ENCODE measurements at regions not wholly inside any gene's neighbourhood (a gene's known extent, or its start where the extent isn't known, plus 50 kb on each side); places are given as distances from the start of the nearest gene placed in this dataset.

- H3K9me3 Mint-ChIP-seq = peaks cover 8% of the 10 kb centered on the region
- DNase-seq (ENCODE audit: low spot score in 2 of 2, unreplicated experiment in 2 of 2) = no peak
- H3K4me1 Mint-ChIP-seq = peaks cover 1% of the 10 kb centered on the region
- no peak overlapping the region for H3K4me3 Mint-ChIP-seq
- peaks cover 1% of the 10 kb centered on the region for H3K27me3 Mint-ChIP-seq (ENCODE audit: low read depth)
- H3K27ac Mint-ChIP-seq = no peak overlapping the region
- no peaks in the 10 kb centered on the region for H3K36me3 Mint-ChIP-seq
- no peak for TF ChIP-seq CTCF (IDR thresholded peaks at IDR 0.05; ENCODE audit: unreplicated experiment)
These were observed 437.6 kb downstream of the TTLL7 start for GRCh38 chr1:83561346-83561745.

- Mint-ChIP-seq H3K27ac (no peak overlapping the region), H3K4me3 (no peak overlapping the region)
These were observed 439.6 kb downstream of the TTLL7 start for GRCh38 chr1:83559129-83559840.

GRCh38 chr1:83555871-83556270 lies 443.1 kb downstream of the TTLL7 start:
- H3K9me3 Mint-ChIP-seq = peaks cover 7% of the 10 kb centered on the region
- H3K4me3 Mint-ChIP-seq = no peak overlapping the region
- no peaks in the 10 kb centered on the region for H3K36me3 Mint-ChIP-seq
- DNase-seq (ENCODE audit: low spot score in 2 of 2, unreplicated experiment in 2 of 2) = no peak
- H3K4me1 Mint-ChIP-seq = peaks cover 8% of the 10 kb centered on the region
- no peak for TF ChIP-seq CTCF (IDR thresholded peaks at IDR 0.05; ENCODE audit: unreplicated experiment)
- H3K27me3 Mint-ChIP-seq (ENCODE audit: low read depth) = peaks cover 1% of the 10 kb centered on the region
- H3K27ac Mint-ChIP-seq = peak overlapping the region; percentile 27

More at GRCh38 chr1:83559129-83559840, 439.6 kb downstream of the TTLL7 start:
- H3K4me1 Mint-ChIP-seq = peaks cover 8% of the 10 kb centered on the region
- DNase-seq (ENCODE audit: low spot score in 2 of 2, unreplicated experiment in 2 of 2) = no peak
- peaks cover 8% of the 10 kb centered on the region for H3K9me3 Mint-ChIP-seq
- no peak for TF ChIP-seq CTCF (IDR thresholded peaks at IDR 0.05; ENCODE audit: unreplicated experiment)
- H3K36me3 Mint-ChIP-seq = no peaks in the 10 kb centered on the region
- peaks cover 1% of the 10 kb centered on the region for H3K27me3 Mint-ChIP-seq (ENCODE audit: low read depth)

GRCh38 chr1:83554174-83554573 lies 444.8 kb downstream of the TTLL7 start:
- DNase-seq (ENCODE audit: low spot score in 2 of 2, unreplicated experiment in 2 of 2) = no peak
- Mint-ChIP-seq H3K9me3 (peaks cover 10% of the 10 kb centered on the region), H3K27me3 (ENCODE audit: low read depth) (peaks cover 1% of the 10 kb centered on the region), H3K36me3 (no peaks in the 10 kb centered on the region), H3K4me1 (peaks cover 8% of the 10 kb centered on the region), H3K27ac (no peak overlapping the region), H3K4me3 (no peak overlapping the region)
- TF ChIP-seq CTCF (IDR thresholded peaks at IDR 0.05; ENCODE audit: unreplicated experiment) = no peak

GRCh38 chr1:83552820-83553219 lies 446.1 kb downstream of the TTLL7 start:
- Mint-ChIP-seq H3K36me3 (no peaks in the 10 kb centered on the region), H3K4me3 (no peak overlapping the region), H3K4me1 (peaks cover 8% of the 10 kb centered on the region), H3K27ac (no peak overlapping the region), H3K9me3 (peaks cover 6% of the 10 kb centered on the region), H3K27me3 (ENCODE audit: low read depth) (no peaks in the 10 kb centered on the region)
- TF ChIP-seq CTCF (IDR thresholded peaks at IDR 0.05; ENCODE audit: unreplicated experiment) = no peak
- DNase-seq (ENCODE audit: low spot score in 2 of 2, unreplicated experiment in 2 of 2) = no peak
